Neural progenitor cell (in vitro differentiated cells): ENCODE measurements at regions not wholly inside any gene's neighbourhood (a gene's known extent, or its start where the extent isn't known, plus 50 kb on each side); places are given as distances from the start of the nearest gene placed in this dataset.
A peak's percentile ranks its signal among the peaks of the same experiment; 100 is the strongest.

ENCODE experiments used
- DNase-seq: peaks from one replicate; pipeline ENCODE4 v3.0.0-alpha.2; 2016; ENCODE audit warnings: low spot score
- H2AFZ ChIP-seq: fragments of 200-600 bp; sonication (generic); replicated peaks from 2 replicates; pipeline ENCODE4 v1.6.1; 2016; ENCODE audit warnings: antibody characterized with exemption
- H3F3A ChIP-seq: fragments of 200-600 bp; sonication (generic); 2 replicates; pipeline ENCODE4 v1.6.1; 2016; ENCODE audit warnings: antibody characterized with exemption, low read depth
- H3K27ac ChIP-seq: fragments of 200-600 bp; sonication (generic); 2 replicates; pipeline ENCODE4 v1.5.1; 2016; ENCODE audit warnings: mild to moderate bottlenecking
- H3K27me3 ChIP-seq: fragments of 200-600 bp; sonication (generic); 2 replicates; pipeline ENCODE4 v1.6.1; 2016; ENCODE audit warnings: mild to moderate bottlenecking, moderate library complexity
- H3K36me3 ChIP-seq: fragments of 200-600 bp; sonication (generic); 2 replicates; pipeline ENCODE4 v1.5.1; 2016
- H3K4me1 ChIP-seq: fragments of 200-600 bp; sonication (generic); 2 replicates; pipeline ENCODE4 v1.6.1; 2016; ENCODE audit warnings: mixed run types
- H3K4me2 ChIP-seq: fragments of 200-600 bp; sonication (generic); 2 replicates; pipeline ENCODE4 v1.6.1; 2016
- H3K4me3 ChIP-seq: fragments of 200-600 bp; sonication (generic); 2 replicates; pipeline ENCODE4 v1.5.1; 2016
- H3K79me2 ChIP-seq: fragments of 200-600 bp; sonication (generic); 2 replicates; pipeline ENCODE4 v1.6.1; 2016; ENCODE audit warnings: low read depth
- H3K9ac ChIP-seq: fragments of 200-600 bp; sonication (generic); 2 replicates; pipeline ENCODE4 v1.6.1; 2016
- H3K9me3 ChIP-seq: fragments of 200-600 bp; sonication (generic); 2 replicates; pipeline ENCODE4 v1.5.1; 2016; ENCODE audit warnings: low read depth
- H4K20me1 ChIP-seq: fragments of 200-600 bp; sonication (generic); 2 replicates; pipeline ENCODE4 v1.6.1; 2016; ENCODE audit warnings: low read depth
- H3K27ac Mint-ChIP-seq: 3 replicates; pipeline ENCODE4 v1.8.0; 2021; ENCODE audit warnings: mixed read lengths
- H3K27me3 Mint-ChIP-seq: 2 replicates; pipeline ENCODE4 v1.8.0; 2022; ENCODE audit warnings: low read depth, mild to moderate bottlenecking, inconsistent platforms, moderate library complexity, mixed read lengths; ENCODE audit not compliant: insufficient read depth
- H3K36me3 Mint-ChIP-seq: 3 replicates; pipeline ENCODE4 v1.8.0; 2021; ENCODE audit warnings: mixed read lengths
- H3K4me1 Mint-ChIP-seq: 3 replicates; pipeline ENCODE4 v1.8.0; 2021; ENCODE audit warnings: mixed read lengths
- H3K4me3 Mint-ChIP-seq: 3 replicates; pipeline ENCODE4 v1.8.0; 2021; ENCODE audit warnings: mild to moderate bottlenecking, moderate library complexity, mixed read lengths
- H3K9me3 Mint-ChIP-seq: 3 replicates; pipeline ENCODE4 v1.8.0; 2020; ENCODE audit warnings: mixed read lengths
- EZH2 ChIP-seq: fragments of 200-600 bp; sonication (generic); IDR thresholded peaks from 2 replicates; pipeline ENCODE4 v1.6.1; 2017; ENCODE audit warnings: antibody characterized with exemption, mild to moderate bottlenecking, moderate library complexity
- EZH2phosphoT487 ChIP-seq: fragments of 200-600 bp; sonication (generic); IDR thresholded peaks from 2 replicates; pipeline ENCODE4 v1.6.1; 2017; ENCODE audit warnings: antibody characterized with exemption
- TF ChIP-seq, protein P1 (sequence below): fragments of 200-600 bp; sonication (generic); IDR thresholded peaks from 2 replicates; pipeline ENCODE4 v1.5.1; 2017; ENCODE audit warnings: antibody characterized with exemption, mild to moderate bottlenecking

GRCh38 chr11:69567951-69568808, 72.8 kb upstream of the CCND1 start:
- Mint-ChIP-seq H3K4me1 (peaks cover 20% of the 10 kb centered on the region), H3K27me3 (peaks cover 2% of the 10 kb centered on the region), H3K27ac (peak overlapping the region; percentile 93), H3K9me3 (peaks cover 4% of the 10 kb centered on the region), H3K36me3 (no peaks in the 10 kb centered on the region), H3K4me3 (no peak overlapping the region)
- no peaks in the 10 kb centered on the region for H3K9me3 ChIP-seq
- H3K9ac ChIP-seq = no peak overlapping the region
- TF ChIP-seq EZH2phosphoT487 (no peak), EZH2 (no peak)
- TF ChIP-seq, protein P1, sequence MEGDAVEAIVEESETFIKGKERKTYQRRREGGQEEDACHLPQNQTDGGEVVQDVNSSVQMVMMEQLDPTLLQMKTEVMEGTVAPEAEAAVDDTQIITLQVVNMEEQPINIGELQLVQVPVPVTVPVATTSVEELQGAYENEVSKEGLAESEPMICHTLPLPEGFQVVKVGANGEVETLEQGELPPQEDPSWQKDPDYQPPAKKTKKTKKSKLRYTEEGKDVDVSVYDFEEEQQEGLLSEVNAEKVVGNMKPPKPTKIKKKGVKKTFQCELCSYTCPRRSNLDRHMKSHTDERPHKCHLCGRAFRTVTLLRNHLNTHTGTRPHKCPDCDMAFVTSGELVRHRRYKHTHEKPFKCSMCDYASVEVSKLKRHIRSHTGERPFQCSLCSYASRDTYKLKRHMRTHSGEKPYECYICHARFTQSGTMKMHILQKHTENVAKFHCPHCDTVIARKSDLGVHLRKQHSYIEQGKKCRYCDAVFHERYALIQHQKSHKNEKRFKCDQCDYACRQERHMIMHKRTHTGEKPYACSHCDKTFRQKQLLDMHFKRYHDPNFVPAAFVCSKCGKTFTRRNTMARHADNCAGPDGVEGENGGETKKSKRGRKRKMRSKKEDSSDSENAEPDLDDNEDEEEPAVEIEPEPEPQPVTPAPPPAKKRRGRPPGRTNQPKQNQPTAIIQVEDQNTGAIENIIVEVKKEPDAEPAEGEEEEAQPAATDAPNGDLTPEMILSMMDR = no peak
- H3K27ac ChIP-seq = no peak overlapping the region
- no peak overlapping the region for H2AFZ ChIP-seq
- H3K36me3 ChIP-seq = no peaks in the 10 kb centered on the region
- no peaks in the 10 kb centered on the region for H3K27me3 ChIP-seq
- H3K4me1 ChIP-seq = no peaks in the 10 kb centered on the region
- H4K20me1 ChIP-seq = no peaks in the 10 kb centered on the region
- no peak overlapping the region for H3K4me3 ChIP-seq
- H3K79me2 ChIP-seq = no peaks in the 10 kb centered on the region
- no peak for DNase-seq
- H3F3A ChIP-seq = no peaks in the 10 kb centered on the region
- no peak overlapping the region for H3K4me2 ChIP-seq

- H3K79me2 ChIP-seq = no peaks in the 10 kb centered on the region
- H3K36me3 Mint-ChIP-seq = no peaks in the 10 kb centered on the region
- no peaks in the 10 kb centered on the region for H3K4me1 ChIP-seq
- H3K4me1 Mint-ChIP-seq = peaks cover 20% of the 10 kb centered on the region
- no peak overlapping the region for H3K4me3 Mint-ChIP-seq
- no peak overlapping the region for H3K4me3 ChIP-seq
- no peak overlapping the region for H2AFZ ChIP-seq
- H3K27ac Mint-ChIP-seq = peak overlapping the region; percentile 40
- H3K9ac ChIP-seq = no peak overlapping the region
- no peaks in the 10 kb centered on the region for H3K9me3 ChIP-seq
- no peaks in the 10 kb centered on the region for H3K36me3 ChIP-seq
- H3K9me3 Mint-ChIP-seq = peaks cover 4% of the 10 kb centered on the region
- H3F3A ChIP-seq = no peaks in the 10 kb centered on the region
- H3K27me3 Mint-ChIP-seq = peaks cover 2% of the 10 kb centered on the region
- H3K27ac ChIP-seq = no peak overlapping the region
- TF ChIP-seq EZH2 = no peak
- TF ChIP-seq, protein P1 = no peak
- TF ChIP-seq EZH2phosphoT487 = no peak
- H4K20me1 ChIP-seq = no peaks in the 10 kb centered on the region
- no peak overlapping the region for H3K4me2 ChIP-seq
- DNase-seq = no peak
- H3K27me3 ChIP-seq = no peaks in the 10 kb centered on the region
These were observed 72.2 kb upstream of the CCND1 start for GRCh38 chr11:69568809-69569097.

GRCh38 chr11:69569306-69570200, 71.4 kb upstream of the CCND1 start:
- no peaks in the 10 kb centered on the region for H3K4me1 ChIP-seq
- H3K4me2 ChIP-seq = no peak overlapping the region
- H3K4me1 Mint-ChIP-seq = peaks cover 18% of the 10 kb centered on the region
- H3K27ac ChIP-seq = no peak overlapping the region
- H3K4me3 Mint-ChIP-seq = no peak overlapping the region
- H4K20me1 ChIP-seq = no peaks in the 10 kb centered on the region
- no peaks in the 10 kb centered on the region for H3K79me2 ChIP-seq
- H2AFZ ChIP-seq = no peak overlapping the region
- H3K9me3 ChIP-seq = no peaks in the 10 kb centered on the region
- peak overlapping the region; percentile 40 for H3K27ac Mint-ChIP-seq
- H3K27me3 ChIP-seq = no peaks in the 10 kb centered on the region
- no peak overlapping the region for H3K4me3 ChIP-seq
- no peak overlapping the region for H3K9ac ChIP-seq
- H3K36me3 Mint-ChIP-seq = no peaks in the 10 kb centered on the region
- H3F3A ChIP-seq = no peaks in the 10 kb centered on the region
- no peak for DNase-seq
- peaks cover 2% of the 10 kb centered on the region for H3K27me3 Mint-ChIP-seq
- H3K9me3 Mint-ChIP-seq = peaks cover 4% of the 10 kb centered on the region
- H3K36me3 ChIP-seq = no peaks in the 10 kb centered on the region
- TF ChIP-seq, protein P1 = no peak
- TF ChIP-seq EZH2 (no peak), EZH2phosphoT487 (no peak)
